Spleen (tissue), 11 donors: ENCODE measurements at regions not wholly inside any gene's neighbourhood (a gene's known extent, or its start where the extent isn't known, plus 50 kb on each side); places are given as distances from the start of the nearest gene placed in this dataset.

ENCODE experiments used
- DNase-seq: peaks from one replicate; pipeline ENCODE4 v3.0.0-alpha.2; 2020
- H3K27ac ChIP-seq, 8 donors: fragments of 200-600 bp; sonication (generic) in 7 of 8; 1 replicate in 4 of 8; 2 replicates in 4 of 8; pipeline versions ENCODE4 v1.5.0 to v1.8.0; 2016 to 2021; ENCODE audit warnings: inconsistent platforms in 4 of 8, mild to moderate bottlenecking in 4 of 8, moderate library complexity in 1 of 8
- H3K27me3 ChIP-seq, 7 donors: fragments of 200-600 bp; sonication (generic) in 6 of 7; replicated peaks in 1 of 7; 1 replicate in 4 of 7; 2 replicates in 3 of 7; pipeline versions ENCODE4 v1.5.0 to v1.8.0; 2016 to 2021; ENCODE audit warnings: inconsistent platforms in 3 of 7, mild to moderate bottlenecking in 1 of 7
- H3K36me3 ChIP-seq, 6 donors: fragments of 200-600 bp; sonication (generic) in 5 of 6; 1 replicate in 4 of 6; 2 replicates in 2 of 6; pipeline versions ENCODE4 v1.5.0 to v1.8.0; 2016 to 2021; ENCODE audit warnings: inconsistent platforms in 2 of 6
- H3K4me1 ChIP-seq, 6 donors: fragments of 200-600 bp; sonication (generic) in 5 of 6; 1 replicate in 3 of 6; 2 replicates in 3 of 6; pipeline versions ENCODE4 v1.5.0 to v1.8.0; 2016 to 2021; ENCODE audit warnings: inconsistent platforms in 3 of 6
- H3K4me3 ChIP-seq, 8 donors: fragments of 200-600 bp; sonication (generic) in 7 of 8; 1 replicate in 4 of 8; 2 replicates in 4 of 8; pipeline versions ENCODE4 v1.5.0 to v1.8.0; 2016 to 2021; ENCODE audit warnings: inconsistent platforms in 4 of 8, mild to moderate bottlenecking in 4 of 8, moderate library complexity in 2 of 8
- H3K9me3 ChIP-seq, 8 donors: fragments of 200-600 bp; sonication (generic) in 7 of 8; 1 replicate in 4 of 8; 2 replicates in 4 of 8; pipeline versions ENCODE4 v1.5.0 to v1.8.0; 2016 to 2021; ENCODE audit warnings: inconsistent platforms in 4 of 8
- POLR2A ChIP-seq, 3 donors: fragments of 450-650 bp; IDR thresholded peaks; one replicate each; pipeline ENCODE4 v1.5.1; 2017; ENCODE audit warnings: antibody characterized with exemption in 3 of 3, mild to moderate bottlenecking in 1 of 3
- POLR2AphosphoS5 ChIP-seq, 3 donors: sonication (generic); formaldehyde crosslinking; IDR thresholded peaks; one replicate each; pipeline ENCODE4 v1.5.1; 2017; ENCODE audit warnings: antibody characterized with exemption in 3 of 3
- WGBS, 5 donors: extraction: QIAGEN DNeasy Blood & Tissue Kit in 3 of 5; methylation state at CpG; one replicate each; pipeline versions ENCODE4 v1.1.5 to v1.1.7; 2013 to 2018; 5-methylcytosine and 5-hydroxymethylcytosine counted together
- intact Hi-C: fragments of 100-400 bp; cut with DNase I; formaldehyde crosslinking; loops from one replicate; pipeline ENCODE4 v1.15.0; 2023; ENCODE audit warnings: low total_unique reads
- TF ChIP-seq, protein P1 (sequence below), 11 experiments: fragments of 200-600 bp in 7 of 11; fragments of 450-650 bp in 4 of 11; sonication (generic) in 4 of 11; IDR thresholded peaks in 8 of 11; conservative IDR thresholded peaks in 3 of 11; 1 replicate in 7 of 11; 2 replicates in 4 of 11; pipeline versions ENCODE4 v1.4.0 to v1.8.0; 2016 to 2021; ENCODE audit warnings: antibody characterized with exemption in 11 of 11, inconsistent platforms in 4 of 11, mild to moderate bottlenecking in 1 of 11
- donor health status: healthy with polysubstance abuse.
- donor health status: DM: no; HTN: no; CAD: no; lungs with moderate emphysema.
- donor health status: DM: no; HTN: no; CAD: no.
- donor health status: Bipolar disorder and iron deficiency.
- donor health status: healthy.
- donor health status: DM: no; HTN: no; CAD: no.
- donor health status: DM: yes; HTN: yes; CAD: no.

DNA sequence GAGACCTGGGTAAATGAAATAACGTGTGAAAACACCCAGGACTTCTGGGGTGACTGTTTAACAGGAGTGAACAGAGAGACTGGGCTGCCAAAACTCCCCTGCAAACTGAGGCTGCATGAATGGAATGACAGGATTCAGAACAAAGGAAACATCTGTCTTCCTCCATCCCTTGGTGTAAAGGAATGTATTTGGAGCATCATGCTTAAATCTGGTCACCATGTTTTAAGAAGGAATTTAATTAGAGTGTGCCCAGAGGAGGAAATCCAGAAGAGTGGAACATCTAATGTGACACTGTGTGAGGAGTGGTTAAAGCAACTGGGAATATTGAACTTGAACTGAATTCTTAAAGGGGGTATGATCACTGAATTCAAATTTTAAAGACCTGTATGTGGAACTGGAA is 437.2 kb downstream of the LIG4 start:
- H3K9me3 ChIP-seq, result peaks cover 0 to 6% (median 0%) of the 10 kb centered on the region in 8 donors
- intact Hi-C loops, result no loop called here
- H3K4me1 ChIP-seq, result no peaks in the 10 kb centered on the region
- WGBS, 5 donors, result 52 to 60% (median 55%) methylated on average over 1 of the region's 1 CpG
- TF ChIP-seq, protein P1, sequence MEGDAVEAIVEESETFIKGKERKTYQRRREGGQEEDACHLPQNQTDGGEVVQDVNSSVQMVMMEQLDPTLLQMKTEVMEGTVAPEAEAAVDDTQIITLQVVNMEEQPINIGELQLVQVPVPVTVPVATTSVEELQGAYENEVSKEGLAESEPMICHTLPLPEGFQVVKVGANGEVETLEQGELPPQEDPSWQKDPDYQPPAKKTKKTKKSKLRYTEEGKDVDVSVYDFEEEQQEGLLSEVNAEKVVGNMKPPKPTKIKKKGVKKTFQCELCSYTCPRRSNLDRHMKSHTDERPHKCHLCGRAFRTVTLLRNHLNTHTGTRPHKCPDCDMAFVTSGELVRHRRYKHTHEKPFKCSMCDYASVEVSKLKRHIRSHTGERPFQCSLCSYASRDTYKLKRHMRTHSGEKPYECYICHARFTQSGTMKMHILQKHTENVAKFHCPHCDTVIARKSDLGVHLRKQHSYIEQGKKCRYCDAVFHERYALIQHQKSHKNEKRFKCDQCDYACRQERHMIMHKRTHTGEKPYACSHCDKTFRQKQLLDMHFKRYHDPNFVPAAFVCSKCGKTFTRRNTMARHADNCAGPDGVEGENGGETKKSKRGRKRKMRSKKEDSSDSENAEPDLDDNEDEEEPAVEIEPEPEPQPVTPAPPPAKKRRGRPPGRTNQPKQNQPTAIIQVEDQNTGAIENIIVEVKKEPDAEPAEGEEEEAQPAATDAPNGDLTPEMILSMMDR (IDR thresholded peaks at IDR 0.05 in 8 of 11, conservative IDR thresholded peaks at IDR 0.05 in 3 of 11), result no peak
- TF ChIP-seq POLR2A (IDR thresholded peaks at IDR 0.05) (no peak), POLR2AphosphoS5 (IDR thresholded peaks at IDR 0.05) (no peak)
- H3K27me3 ChIP-seq, result no peaks in the 10 kb centered on the region
- no peak for DNase-seq
- no peaks in the 10 kb centered on the region for H3K36me3 ChIP-seq
- H3K27ac ChIP-seq, result no peak overlapping the region
- no peak overlapping the region for H3K4me3 ChIP-seq

DNA sequence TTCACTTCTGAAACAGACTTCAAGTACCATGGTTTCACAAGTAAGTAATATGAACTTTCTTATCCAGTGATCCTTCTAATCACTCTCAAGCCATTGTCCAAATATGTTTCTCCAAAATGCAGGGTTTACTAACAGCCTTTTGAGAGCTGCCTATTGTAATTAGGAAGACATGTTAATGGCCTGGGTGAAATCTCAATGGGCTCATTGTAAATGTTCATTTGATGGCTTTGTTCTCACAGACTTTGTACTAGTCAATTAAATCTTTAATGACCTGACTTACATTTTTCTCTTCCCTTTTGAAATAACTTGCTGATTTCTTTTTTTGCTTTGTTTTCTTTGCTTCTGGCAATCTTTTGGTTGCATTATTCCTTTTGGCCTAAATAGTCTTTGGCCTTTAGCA is 444.8 kb downstream of the LIG4 start:
- DNase-seq, result no peak
- Histone ChIP-seq H3K27ac (no peak overlapping the region), H3K27me3 (no peaks in the 10 kb centered on the region), H3K4me3 (no peak overlapping the region), H3K36me3 (no peaks in the 10 kb centered on the region), H3K4me1 (no peaks in the 10 kb centered on the region), H3K9me3 (peaks cover 0 to 24% (median 1%) of the 10 kb centered on the region in 8 donors)
- TF ChIP-seq, protein P1 (IDR thresholded peaks at IDR 0.05 in 8 of 11, conservative IDR thresholded peaks at IDR 0.05 in 3 of 11), result no peak
- TF ChIP-seq POLR2A (IDR thresholded peaks at IDR 0.05) (no peak), POLR2AphosphoS5 (IDR thresholded peaks at IDR 0.05) (no peak)
- intact Hi-C loops, result no loop called here

DNA sequence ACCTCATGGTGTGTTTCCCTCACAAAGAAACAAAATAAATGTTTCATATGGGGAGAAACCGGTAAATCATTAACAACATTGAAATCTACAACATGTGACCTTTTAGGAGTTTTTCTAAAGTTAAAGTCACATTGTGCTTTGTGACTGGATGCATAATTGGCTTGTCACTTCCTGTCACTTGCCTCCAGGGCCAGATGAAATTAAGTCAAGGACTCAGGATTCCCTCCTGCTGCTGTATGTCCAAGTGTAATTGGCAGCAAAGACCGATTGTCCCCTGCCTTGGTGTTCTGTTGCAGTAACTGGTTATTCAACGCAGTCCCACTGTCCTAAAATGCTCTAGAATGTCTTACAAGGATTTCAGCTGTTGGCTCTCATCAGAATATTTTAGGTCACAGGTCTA is 448.2 kb downstream of the LIG4 start:
- Histone ChIP-seq H3K9me3 (peaks cover 0 to 24% (median 1%) of the 10 kb centered on the region in 8 donors), H3K36me3 (no peaks in the 10 kb centered on the region), H3K4me3 (no peak overlapping the region), H3K27me3 (no peaks in the 10 kb centered on the region), H3K27ac (no peak overlapping the region), H3K4me1 (no peaks in the 10 kb centered on the region)
- TF ChIP-seq, protein P1 (IDR thresholded peaks at IDR 0.05 in 8 of 11, conservative IDR thresholded peaks at IDR 0.05 in 3 of 11), result no peak
- TF ChIP-seq POLR2AphosphoS5 (IDR thresholded peaks at IDR 0.05) (no peak), POLR2A (IDR thresholded peaks at IDR 0.05) (no peak)
- WGBS, 5 donors, result 62 to 74% (median 66%) methylated on average over 3 of the region's 3 CpGs
- intact Hi-C loops, result no loop called here
- DNase-seq, result no peak

DNA sequence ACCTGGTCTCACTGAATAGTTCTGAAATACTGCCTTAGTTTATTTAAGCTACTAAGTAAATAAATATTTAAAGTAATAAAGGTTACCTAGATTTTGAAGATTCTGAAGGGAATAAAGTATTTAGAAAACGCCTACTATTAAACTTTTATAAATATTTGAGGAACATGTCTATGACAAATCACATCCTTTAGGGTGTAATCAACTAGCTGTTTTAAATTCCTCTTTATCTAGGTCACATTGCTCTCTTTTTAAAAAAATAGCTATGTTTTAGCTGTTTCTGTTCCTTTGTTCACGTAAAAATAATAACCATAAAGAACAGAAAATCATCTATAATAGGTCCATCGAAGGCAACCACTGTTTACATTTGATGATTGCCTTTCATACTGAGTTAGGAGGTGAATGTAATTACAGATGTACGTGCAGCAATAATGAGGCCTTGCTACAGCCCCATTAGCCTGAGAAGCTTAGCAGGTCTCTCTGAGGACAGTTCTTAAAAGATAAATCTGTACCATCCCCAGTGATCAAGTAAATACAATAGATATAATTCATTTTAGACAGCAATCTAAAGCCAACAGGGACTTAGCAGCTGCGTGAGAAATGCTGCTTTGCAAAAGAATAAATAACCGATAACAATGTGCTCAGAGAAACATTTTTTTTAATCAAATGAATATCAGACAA is 449.5 kb downstream of the LIG4 start:
- TF ChIP-seq POLR2AphosphoS5 (IDR thresholded peaks at IDR 0.05) (no peak), POLR2A (IDR thresholded peaks at IDR 0.05) (no peak)
- TF ChIP-seq, protein P1 (IDR thresholded peaks at IDR 0.05 in 8 of 11, conservative IDR thresholded peaks at IDR 0.05 in 3 of 11), result no peak
- WGBS, 5 donors, result 63 to 79% (median 76%) methylated on average over 6 of the region's 6 CpGs
- Histone ChIP-seq H3K9me3 (peaks cover 0 to 19% (median 1%) of the 10 kb centered on the region in 8 donors), H3K4me1 (no peaks in the 10 kb centered on the region), H3K4me3 (no peak overlapping the region), H3K27me3 (no peaks in the 10 kb centered on the region), H3K27ac (no peak overlapping the region), H3K36me3 (no peaks in the 10 kb centered on the region)
- intact Hi-C loops, result no loop called here
- DNase-seq, result no peak
